HCT116 (cell line): ENCODE measurements at regions not wholly inside any gene's neighbourhood (a gene's known extent, or its start where the extent isn't known, plus 50 kb on each side); places are given as distances from the start of the nearest gene placed in this dataset.

ENCODE experiments used
- ATAC-seq: fragments of 200-7000 bp; cut with Tn5 transposase; 2 replicates; pipeline ENCODE4 v1.9.1; 2020; ENCODE audit warnings: mild to moderate bottlenecking, moderate library complexity
- BruUV-seq: library from RNA; stranded (reverse); fragments of 400-500 nt; replicated peaks from 2 replicates; lab custom pipeline; 2021; lab: Mats Ljungman, UMichigan
- CTCF ChIA-PET: fragments of 300-600 bp; sonication (Branson Sonifier 250); formaldehyde crosslinking; loops from one replicate; lab custom pipeline; 2021; ENCODE audit warnings: antibody characterized with exemption; lab: Charles Lee
- POLR2A ChIA-PET: fragments of 300-600, 350-600 bp; sonication (Branson Sonifier 250); formaldehyde crosslinking; loops from one replicate; lab custom pipeline; 2021; ENCODE audit warnings: antibody characterized with exemption; lab: Charles Lee
- RAD21 ChIA-PET, 2 experiments: fragments of 300-600 bp; sonication (Branson Sonifier 250); formaldehyde crosslinking; loops; one replicate each; lab custom pipeline; 2023; ENCODE audit warnings: low total read pairs in 2 of 2; ENCODE audit not compliant: uncharacterized antibody in 2 of 2, unreplicated experiment in 2 of 2, low non-redundant PET in 1 of 2; lab: Charles Lee
- DNase-seq: peaks from one replicate; pipeline ENCODE4 v3.0.0-alpha.2; 2010; ENCODE audit warnings: low read depth, low spot score
- H2AFZ ChIP-seq: fragments of 200-600 bp; shearing (Covaris generic), sonication (generic); 2 replicates; pipeline ENCODE4 v1.6.1; 2017; ENCODE audit warnings: low read depth, mixed run types, mixed read lengths, antibody characterized with exemption, low read length; ENCODE audit not compliant: poor library complexity, severe bottlenecking
- H3K27ac ChIP-seq: 2 replicates; pipeline ENCODE4 v1.5.1; 2012; ENCODE audit warnings: low read depth, low read length
- H3K27me3 ChIP-seq: fragments of 200-600 bp; sonication (generic); 2 replicates; pipeline ENCODE4 v1.6.1; 2016; ENCODE audit warnings: mixed run types, low read length, mixed read lengths; ENCODE audit not compliant: insufficient read depth
- H3K36me3 ChIP-seq, 2 experiments: fragments of 200-500 bp in 1 of 2; fragments of 200-600 bp in 1 of 2; sonication (Bioruptor generic) in 1 of 2; sonication (generic) in 1 of 2; 2 replicates each; pipeline versions ENCODE4 v1.5.1 to v1.6.1; 2014 to 2016; ENCODE audit warnings: low read length in 2 of 2, inconsistent platforms in 1 of 2, mixed read lengths in 1 of 2, mixed run types in 1 of 2; ENCODE audit not compliant: insufficient read depth in 2 of 2, control insufficient read depth in 1 of 2
- H3K4me1 ChIP-seq, 2 experiments: fragments of 200-600 bp in 1 of 2; sonication (generic) in 1 of 2; 2 replicates each; pipeline versions ENCODE4 v1.5.1 to v1.6.1; 2012 to 2017; ENCODE audit warnings: low read length in 2 of 2, inconsistent platforms in 1 of 2, mild to moderate bottlenecking in 1 of 2, mixed read lengths in 1 of 2, mixed run types in 1 of 2, moderate library complexity in 1 of 2; ENCODE audit not compliant: insufficient read depth in 2 of 2, control insufficient read depth in 1 of 2
- H3K4me2 ChIP-seq: fragments of 200-600 bp; sonication (generic); 2 replicates; pipeline ENCODE4 v1.6.1; 2017; ENCODE audit warnings: mixed run types, low read length, mixed read lengths
- H3K4me3 ChIP-seq, 2 experiments: fragments of 200-600 bp in 1 of 2; sonication (generic) in 1 of 2; replicated peaks in 1 of 2; 2 replicates each; pipeline ENCODE4 v1.5.1; 2011 to 2016; ENCODE audit warnings: low read length in 2 of 2, control low read depth in 1 of 2, low read depth in 1 of 2, mild to moderate bottlenecking in 1 of 2, mixed read lengths in 1 of 2, mixed run types in 1 of 2
- H3K79me2 ChIP-seq: fragments of 200-600 bp; sonication (generic); 2 replicates; pipeline ENCODE4 v1.6.1; 2017; ENCODE audit warnings: mild to moderate bottlenecking, mixed run types, low read length, moderate library complexity, mixed read lengths; ENCODE audit not compliant: insufficient read depth
- H3K9ac ChIP-seq: fragments of 200-600 bp; sonication (generic); 2 replicates; pipeline ENCODE4 v1.6.1; 2016; ENCODE audit warnings: low read length, mixed read lengths
- H3K9me2 ChIP-seq: fragments of 200-600 bp; sonication (generic), shearing (Covaris generic); 2 replicates; pipeline ENCODE4 v1.6.1; 2017; ENCODE audit warnings: mixed run types, mild to moderate bottlenecking, moderate library complexity; ENCODE audit not compliant: insufficient read depth
- H3K9me3 ChIP-seq, 2 experiments: fragments of 200-500 bp in 1 of 2; fragments of 200-600 bp in 1 of 2; sonication (Bioruptor generic) in 1 of 2; sonication (generic) in 1 of 2; 2 replicates each; pipeline ENCODE4 v1.6.1; 2014 to 2017; ENCODE audit warnings: low read length in 2 of 2, mixed read lengths in 2 of 2, inconsistent platforms in 1 of 2, low read depth in 1 of 2, mild to moderate bottlenecking in 1 of 2, mixed run types in 1 of 2, moderate library complexity in 1 of 2; ENCODE audit not compliant: control insufficient read depth in 1 of 2, insufficient read depth in 1 of 2
- H4K20me1 ChIP-seq: fragments of 200-600 bp; sonication (generic), shearing (Covaris generic); 2 replicates; pipeline ENCODE4 v1.6.1; 2017; ENCODE audit warnings: mixed run types, mild to moderate bottlenecking, moderate library complexity; ENCODE audit not compliant: insufficient read depth
- CBX3 ChIP-seq: IDR thresholded peaks from 2 replicates; pipeline ENCODE4 v1.6.1; 2012; ENCODE audit warnings: low read depth
- CTCF ChIP-seq, 3 experiments: fragments of 200-600 bp in 1 of 3; sonication (generic) in 1 of 3; IDR thresholded peaks in 2 of 3; conservative IDR thresholded peaks in 1 of 3; 2 replicates each; pipeline ENCODE4 v1.5.1; 2012 to 2017; ENCODE audit warnings: low read depth in 2 of 3, low read length in 2 of 3, antibody characterized with exemption in 1 of 3, borderline replicate concordance in 1 of 3, control low read depth in 1 of 3, mild to moderate bottlenecking in 1 of 3, mixed read lengths in 1 of 3, mixed run types in 1 of 3, moderate library complexity in 1 of 3; ENCODE audit not compliant: insufficient read depth in 1 of 3
- EGR1 ChIP-seq: IDR thresholded peaks from 2 replicates; pipeline ENCODE4 v1.6.1; 2012; ENCODE audit warnings: low read depth
- ELF1 ChIP-seq: IDR thresholded peaks from 2 replicates; pipeline ENCODE4 v1.6.1; 2012; ENCODE audit warnings: low read depth, borderline replicate concordance
- EZH2phosphoT487 ChIP-seq: fragments of 200-600 bp; IDR thresholded peaks from 2 replicates; pipeline ENCODE4 v1.6.1; 2018; ENCODE audit warnings: antibody characterized with exemption, borderline replicate concordance
- JUND ChIP-seq: IDR thresholded peaks from 2 replicates; pipeline ENCODE4 v1.6.1; 2012
- MAX ChIP-seq: IDR thresholded peaks from 2 replicates; pipeline ENCODE4 v1.6.1; 2012
- POLR2AphosphoS5 ChIP-seq: IDR thresholded peaks from 2 replicates; pipeline ENCODE4 v1.6.1; 2011; ENCODE audit warnings: mild to moderate bottlenecking, low read depth, low read length, moderate library complexity
- RAD21 ChIP-seq: IDR thresholded peaks from 2 replicates; pipeline ENCODE4 v1.6.1; 2012; ENCODE audit warnings: low read depth, mild to moderate bottlenecking
- SIN3A ChIP-seq: IDR thresholded peaks from 2 replicates; pipeline ENCODE4 v1.6.1; 2012; ENCODE audit warnings: low read depth
- TCF7L2 ChIP-seq: IDR thresholded peaks from 2 replicates; pipeline ENCODE4 v1.7.0; 2011; ENCODE audit warnings: borderline replicate concordance, inconsistent platforms; ENCODE audit not compliant: insufficient read depth, insufficient read length; ENCODE audit errors: extremely low read depth
- ZBTB33 ChIP-seq: IDR thresholded peaks from 2 replicates; pipeline ENCODE4 v1.6.1; 2011; ENCODE audit warnings: mild to moderate bottlenecking, low read length, moderate library complexity; ENCODE audit not compliant: insufficient replicate concordance; ENCODE audit errors: extremely low read depth
- ZFX ChIP-seq: fragments of 450-650 bp; IDR thresholded peaks from 2 replicates; pipeline ENCODE4 v1.6.1; 2017
- ZNF274 ChIP-seq: fragments of 200-500 bp; sonication (Bioruptor generic); IDR thresholded peaks from 2 replicates; pipeline ENCODE4 v1.6.1; 2014; ENCODE audit warnings: mild to moderate bottlenecking, low read depth, low read length, inconsistent platforms
- intact Hi-C: fragments of 100-400 bp; cut with micrococcal nuclease; formaldehyde crosslinking; loops from 2 replicates; pipeline ENCODE4 v1.10.0; 2022

- Histone ChIP-seq H3K27ac (no peak overlapping the region), H3K79me2 (no peaks in the 10 kb centered on the region), H3K9me2 (no peaks in the 10 kb centered on the region), H3K9ac (no peak overlapping the region), H3K27me3 (no peaks in the 10 kb centered on the region), H3K36me3 (no peaks in the 10 kb centered on the region), H4K20me1 (no peaks in the 10 kb centered on the region), H3K4me1 (peaks cover 0 to 7% of the 10 kb centered on the region in 2 experiments; a peak in 3 of 4 replicates), H3K9me3 (no peaks in the 10 kb centered on the region), H2AFZ (no peak overlapping the region), H3K4me3 (no peak overlapping the region), H3K4me2 (no peak overlapping the region)
- ChIA-PET CTCF (no interaction called here), POLR2A (no interaction called here), RAD21 (no interaction called here)
- TF ChIP-seq EZH2phosphoT487, result no peak
- no peak for TF ChIP-seq ZBTB33
- no peak for TF ChIP-seq TCF7L2
- TF ChIP-seq JUND, result no peak
- TF ChIP-seq RAD21, result no peak
- TF ChIP-seq ZNF274, result no peak
- TF ChIP-seq ELF1, result no peak
- TF ChIP-seq MAX, result no peak
- TF ChIP-seq SIN3A, result no peak
- no peak for TF ChIP-seq EGR1
- TF ChIP-seq POLR2AphosphoS5, result no peak
- TF ChIP-seq ZFX, result no peak
- no peak for TF ChIP-seq CBX3
- no peak for TF ChIP-seq CTCF (IDR thresholded peaks at IDR 0.05 in 2 of 3, conservative IDR thresholded peaks at IDR 0.05 in 1 of 3; ENCODE audit: borderline replicate concordance in 1 of 3, insufficient read depth in 1 of 3, low read depth in 2 of 3, low read length in 2 of 3)
- intact Hi-C loops, result no loop called here
- ATAC-seq (no peak), DNase-seq (no peak)
- BruUV-seq, result no TSS peak
These were observed 71.2 kb upstream of the NR4A3 start for GRCh38 chr9:99750526-99750925.
